ENCODE measurements at regions not wholly inside any gene's neighbourhood (a gene's known extent, or its start where the extent isn't known, plus 50 kb on each side); places are given as distances from the start of the nearest gene placed in this dataset.
A peak's percentile ranks its signal among the peaks of the same experiment; 100 is the strongest.

- DNase-seq (ENCODE audit: low read depth, low spot score) (no peak), ATAC-seq (no peak)
- BruUV-seq (replicated peaks) = no TSS peak
- no peaks in the 10 kb centered on the region for H3K4me1 ChIP-seq (ENCODE audit: control insufficient read depth, insufficient read depth, low read length)
- H3K27ac ChIP-seq (ENCODE audit: low read length) = no peak overlapping the region
- H3K9me3 ChIP-seq (ENCODE audit: control insufficient read depth, insufficient read depth, low read depth, low read length) = no peaks in the 10 kb centered on the region
- POLR2A ChIA-PET = no interaction called here
- H3K27me3 ChIP-seq (ENCODE audit: control insufficient read depth, insufficient read depth, low read length) = peaks cover 35% of the 10 kb centered on the region
- H3K36me3 ChIP-seq (ENCODE audit: control insufficient read depth, insufficient read depth, low read length) = no peaks in the 10 kb centered on the region; the same call in none of the 2 replicates
- CTCF ChIA-PET = no interaction called here
- H3K4me3 ChIP-seq (ENCODE audit: low read depth in 2 of 2, low read length in 2 of 2) = no peak overlapping the region
- TF ChIP-seq, protein P1, sequence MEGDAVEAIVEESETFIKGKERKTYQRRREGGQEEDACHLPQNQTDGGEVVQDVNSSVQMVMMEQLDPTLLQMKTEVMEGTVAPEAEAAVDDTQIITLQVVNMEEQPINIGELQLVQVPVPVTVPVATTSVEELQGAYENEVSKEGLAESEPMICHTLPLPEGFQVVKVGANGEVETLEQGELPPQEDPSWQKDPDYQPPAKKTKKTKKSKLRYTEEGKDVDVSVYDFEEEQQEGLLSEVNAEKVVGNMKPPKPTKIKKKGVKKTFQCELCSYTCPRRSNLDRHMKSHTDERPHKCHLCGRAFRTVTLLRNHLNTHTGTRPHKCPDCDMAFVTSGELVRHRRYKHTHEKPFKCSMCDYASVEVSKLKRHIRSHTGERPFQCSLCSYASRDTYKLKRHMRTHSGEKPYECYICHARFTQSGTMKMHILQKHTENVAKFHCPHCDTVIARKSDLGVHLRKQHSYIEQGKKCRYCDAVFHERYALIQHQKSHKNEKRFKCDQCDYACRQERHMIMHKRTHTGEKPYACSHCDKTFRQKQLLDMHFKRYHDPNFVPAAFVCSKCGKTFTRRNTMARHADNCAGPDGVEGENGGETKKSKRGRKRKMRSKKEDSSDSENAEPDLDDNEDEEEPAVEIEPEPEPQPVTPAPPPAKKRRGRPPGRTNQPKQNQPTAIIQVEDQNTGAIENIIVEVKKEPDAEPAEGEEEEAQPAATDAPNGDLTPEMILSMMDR (IDR thresholded peaks at IDR 0.05) = no peak
- no peak for TF ChIP-seq SIN3A (IDR thresholded peaks at IDR 0.05; ENCODE audit: borderline replicate concordance, insufficient read depth, low read depth, low read length)
- in situ Hi-C loops (cut with HindIII; ENCODE audit: low pct_unique_long_range_greater_than_20kb, low sequenced_read_pairs) = no loop called here
- intact Hi-C loops (cut with micrococcal nuclease; ENCODE audit: unreplicated experiment) = loop anchor here (5.0 kb wide), 2 partner anchors 971 to 1216 kb away; no protein-coding TSS in a partner anchor
These were observed 73.3 kb upstream of the PRKG1 start for GRCh38 chr10:51000976-51001375.

DNA sequence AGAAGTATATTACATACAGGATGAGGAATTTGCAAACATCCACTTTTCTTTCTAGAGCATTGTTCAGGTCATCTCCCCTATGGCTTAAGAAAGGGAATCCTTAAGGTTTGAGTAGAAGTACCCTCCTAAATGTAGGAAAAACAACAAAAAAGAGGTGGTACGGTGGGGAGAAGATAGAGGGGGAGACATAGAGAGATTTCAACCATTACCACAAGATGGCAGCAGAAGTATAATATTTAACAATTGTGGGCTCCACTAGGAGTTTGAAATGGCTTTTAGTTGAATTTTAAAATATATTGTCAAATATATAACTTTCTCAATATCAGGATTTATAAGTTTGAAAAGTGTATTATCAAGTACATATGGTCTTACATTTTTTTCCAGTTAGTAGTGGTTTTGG is 72.7 kb upstream of the PRKG1 start:
- intact Hi-C loops (cut with micrococcal nuclease; ENCODE audit: unreplicated experiment) (loop anchor here (5.0 kb wide), 2 partner anchors 971 to 1216 kb away; no protein-coding TSS in a partner anchor), in situ Hi-C loops (cut with HindIII; ENCODE audit: low pct_unique_long_range_greater_than_20kb, low sequenced_read_pairs) (no loop called here)
- Histone ChIP-seq H3K4me3 (ENCODE audit: low read depth in 2 of 2, low read length in 2 of 2) (no peak overlapping the region), H3K9me3 (ENCODE audit: control insufficient read depth, insufficient read depth, low read depth, low read length) (no peaks in the 10 kb centered on the region), H3K27ac (ENCODE audit: low read length) (no peak overlapping the region), H3K27me3 (ENCODE audit: control insufficient read depth, insufficient read depth, low read length) (peaks cover 34% of the 10 kb centered on the region), H3K4me1 (ENCODE audit: control insufficient read depth, insufficient read depth, low read length) (no peaks in the 10 kb centered on the region), H3K36me3 (ENCODE audit: control insufficient read depth, insufficient read depth, low read length) (no peaks in the 10 kb centered on the region; the same call in none of the 2 replicates)
- peak; percentile 78; the same call in 1 of the 2 replicates for ATAC-seq
- BruUV-seq (replicated peaks) = no TSS peak
- DNase-seq (ENCODE audit: low read depth, low spot score) = no peak
- ChIA-PET POLR2A (no interaction called here), CTCF (no interaction called here)
- TF ChIP-seq, protein P1 (IDR thresholded peaks at IDR 0.05) = peak; percentile 73; the same call in 1 of the 2 replicates
- no peak for TF ChIP-seq TCF7L2 (IDR thresholded peaks at IDR 0.05; ENCODE audit: low read depth, low read length)

DNA sequence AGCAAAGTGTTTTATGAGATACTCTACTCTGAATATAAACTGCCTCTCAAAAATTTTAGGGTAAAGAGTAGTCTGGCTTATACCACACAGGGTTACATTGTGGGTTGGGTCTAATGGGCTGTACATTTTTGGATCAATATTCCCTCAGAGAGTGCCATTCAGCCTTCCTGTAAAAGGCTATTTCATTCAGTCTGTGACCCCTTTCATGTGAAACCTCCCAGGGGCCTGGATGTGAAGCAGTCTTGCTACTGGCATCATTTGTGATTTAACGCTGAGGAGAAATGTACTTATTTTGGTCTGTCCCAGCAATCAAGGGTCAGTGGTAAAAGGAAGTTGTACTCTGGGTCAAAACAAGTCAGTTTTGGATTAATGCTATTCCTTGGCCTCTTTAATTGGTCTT is 71.8 kb upstream of the PRKG1 start:
- Histone ChIP-seq H3K27me3 (ENCODE audit: control insufficient read depth, insufficient read depth, low read length) (peaks cover 26% of the 10 kb centered on the region), H3K4me1 (ENCODE audit: control insufficient read depth, insufficient read depth, low read length) (no peaks in the 10 kb centered on the region), H3K4me3 (ENCODE audit: low read depth in 2 of 2, low read length in 2 of 2) (no peak overlapping the region), H3K27ac (ENCODE audit: low read length) (no peak overlapping the region), H3K9me3 (ENCODE audit: control insufficient read depth, insufficient read depth, low read depth, low read length) (no peaks in the 10 kb centered on the region), H3K36me3 (ENCODE audit: control insufficient read depth, insufficient read depth, low read length) (no peaks in the 10 kb centered on the region; the same call in 1 of the 2 replicates)
- no TSS peak for BruUV-seq (replicated peaks)
- ChIA-PET POLR2A (no interaction called here), CTCF (no interaction called here)
- intact Hi-C loops (cut with micrococcal nuclease; ENCODE audit: unreplicated experiment) (loop anchor here (5.0 kb wide), 2 partner anchors 970 to 1215 kb away; no protein-coding TSS in a partner anchor), in situ Hi-C loops (cut with HindIII; ENCODE audit: low pct_unique_long_range_greater_than_20kb, low sequenced_read_pairs) (no loop called here)
- TF ChIP-seq POLR2AphosphoS5 (IDR thresholded peaks at IDR 0.05; ENCODE audit: low read depth, low read length) (no peak), SIN3A (IDR thresholded peaks at IDR 0.05; ENCODE audit: borderline replicate concordance, insufficient read depth, low read depth, low read length) (no peak), TCF7L2 (IDR thresholded peaks at IDR 0.05; ENCODE audit: low read depth, low read length) (no peak), REST (IDR thresholded peaks at IDR 0.05; ENCODE audit: insufficient read depth in 1 of 2, low read depth in 2 of 2, low read length in 1 of 2) (no peak)
- TF ChIP-seq, protein P1 (IDR thresholded peaks at IDR 0.05) = no peak
- ATAC-seq = no peak
- no peak for DNase-seq (ENCODE audit: low read depth, low spot score)
